Keratinocyte (primary cell): ENCODE measurements at regions not wholly inside any gene's neighbourhood (a gene's known extent, or its start where the extent isn't known, plus 50 kb on each side); places are given as distances from the start of the nearest gene placed in this dataset.

Experiments
- DNase-seq: peaks from one replicate; pipeline ENCODE4 v3.0.0-alpha.2; 2011; ENCODE audit warnings: low read depth, missing footprints, low spot score
- FAIRE-seq: peaks from 2 replicates; lab custom pipeline; 2011; peaks lifted over from hg19 to GRCh38; lab: Jason Lieb, UNC
- H2AFZ ChIP-seq: 2 replicates; pipeline ENCODE4 v1.6.0; 2012; ENCODE audit warnings: low read length, control low read depth, inconsistent platforms; ENCODE audit not compliant: control insufficient read depth
- H3K27ac ChIP-seq: 2 replicates; pipeline ENCODE4 v1.5.1; 2011; ENCODE audit warnings: low read length; ENCODE audit not compliant: control insufficient read depth, insufficient read depth
- H3K27me3 ChIP-seq: 3 replicates; pipeline ENCODE4 v1.6.0; 2011; ENCODE audit warnings: low read length; ENCODE audit not compliant: control insufficient read depth, insufficient read depth; ENCODE audit errors: extremely low read depth
- H3K36me3 ChIP-seq, 2 experiments: 2 replicates in 1 of 2; 3 replicates in 1 of 2; pipeline ENCODE4 v1.5.1; 2011; ENCODE audit warnings: low read length in 2 of 2, mild to moderate bottlenecking in 1 of 2; ENCODE audit not compliant: control insufficient read depth in 2 of 2, insufficient read depth in 2 of 2; ENCODE audit errors: extremely low read depth in 1 of 2
- H3K4me1 ChIP-seq: 3 replicates; pipeline ENCODE4 v1.5.1; 2011; ENCODE audit warnings: low read length; ENCODE audit not compliant: control insufficient read depth, insufficient read depth; ENCODE audit errors: extremely low read depth
- H3K4me2 ChIP-seq: 3 replicates; pipeline ENCODE4 v1.6.0; 2011; ENCODE audit warnings: low read depth, low read length; ENCODE audit not compliant: control insufficient read depth, insufficient read depth; ENCODE audit errors: extremely low read depth
- H3K4me3 ChIP-seq, 3 experiments: fragments of 200-600 bp in 1 of 3; sonication (generic) in 1 of 3; 2 replicates in 2 of 3; 3 replicates in 1 of 3; pipeline ENCODE4 v1.5.1; 2011 to 2016; ENCODE audit warnings: low read length in 3 of 3, mild to moderate bottlenecking in 3 of 3, control low read depth in 2 of 3, inconsistent platforms in 1 of 3, low read depth in 1 of 3, mixed read lengths in 1 of 3, mixed run types in 1 of 3, moderate library complexity in 1 of 3; ENCODE audit not compliant: control insufficient read depth in 2 of 3, insufficient read depth in 2 of 3; ENCODE audit errors: extremely low read depth in 1 of 3
- H3K79me2 ChIP-seq: 2 replicates; pipeline ENCODE4 v1.6.0; 2012; ENCODE audit warnings: low read length; ENCODE audit not compliant: control insufficient read depth, insufficient read depth
- H3K9ac ChIP-seq: 3 replicates; pipeline ENCODE4 v1.6.0; 2011; ENCODE audit warnings: low read length; ENCODE audit not compliant: control insufficient read depth, insufficient read depth; ENCODE audit errors: extremely low read depth
- H3K9me1 ChIP-seq: 3 replicates; pipeline ENCODE4 v1.6.0; 2011; ENCODE audit warnings: low read length; ENCODE audit not compliant: control insufficient read depth, insufficient read depth; ENCODE audit errors: extremely low read depth
- H3K9me3 ChIP-seq: 2 replicates; pipeline ENCODE4 v1.5.1; 2012; ENCODE audit warnings: low read depth, low read length; ENCODE audit not compliant: control insufficient read depth
- H4K20me1 ChIP-seq: 3 replicates; pipeline ENCODE4 v1.6.0; 2011; ENCODE audit warnings: low read length; ENCODE audit not compliant: control insufficient read depth, insufficient read depth; ENCODE audit errors: extremely low read depth
- CTCF ChIP-seq, 3 experiments: IDR thresholded peaks in 1 of 3; conservative IDR thresholded peaks in 1 of 3; optimal IDR thresholded peaks in 1 of 3; 2 replicates in 2 of 3; 3 replicates in 1 of 3; pipeline versions ENCODE3 to v1.5.1; 2011; ENCODE audit warnings: low read length in 3 of 3, mild to moderate bottlenecking in 3 of 3, moderate library complexity in 2 of 3, control low read depth in 1 of 3, inconsistent platforms in 1 of 3; ENCODE audit not compliant: insufficient read depth in 2 of 3; ENCODE audit errors: extremely low read depth in 1 of 3
- EZH2 ChIP-seq: IDR thresholded peaks from one replicate; pipeline ENCODE4 v1.6.1; 2012; ENCODE audit warnings: inconsistent platforms, mild to moderate bottlenecking, low read length, moderate library complexity
- dilution Hi-C: fragments of 300-500 bp; cut with MboI; formaldehyde crosslinking; loops from one replicate; pipeline ENCODE4 v1.7.0; 2020; ENCODE audit warnings: low sequenced_read_pairs; ENCODE audit not compliant: extremely low pct_ligation_motif_present

GRCh38 chr10:36256166-36256565, 614.1 kb upstream of the FZD8 start:
- dilution Hi-C loops, result no loop called here
- FAIRE-seq, result no peak

DNA sequence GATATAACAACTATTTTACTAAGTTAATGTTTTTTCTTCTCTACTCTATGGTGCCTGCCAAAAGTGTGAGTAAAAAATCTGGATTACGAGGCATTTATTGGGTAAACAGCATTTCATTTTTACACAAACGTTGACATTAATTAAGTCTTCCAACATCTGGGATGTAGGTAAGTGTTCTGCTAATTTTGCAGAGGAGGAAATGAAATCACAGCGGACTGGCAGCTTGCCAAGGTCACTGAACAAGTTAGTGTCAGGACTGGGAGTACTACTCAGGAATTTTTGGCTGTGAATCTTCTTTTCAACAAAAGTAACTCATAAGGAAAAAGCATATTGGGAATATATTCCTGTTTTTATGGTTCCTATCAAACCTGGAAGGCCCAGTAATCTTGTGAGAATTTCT, 612.1 kb upstream of the FZD8 start:
- H3K27me3 ChIP-seq, result no peaks in the 10 kb centered on the region
- no peak overlapping the region for H3K4me3 ChIP-seq
- peak; percentile 36 for FAIRE-seq
- no peaks in the 10 kb centered on the region for H3K79me2 ChIP-seq
- no peaks in the 10 kb centered on the region for H3K36me3 ChIP-seq
- no peak overlapping the region for H2AFZ ChIP-seq
- no peak overlapping the region for H3K9ac ChIP-seq
- TF ChIP-seq EZH2 (no peak), CTCF (optimal IDR thresholded peaks at IDR 0.05 in 1 of 3, IDR thresholded peaks at IDR 0.05 in 1 of 3, conservative IDR thresholded peaks at IDR 0.05 in 1 of 3; ENCODE audit: extremely low read depth in 1 of 3, insufficient read depth in 2 of 3, low read length in 3 of 3) (no peak)
- no peak overlapping the region for H3K4me2 ChIP-seq
- H4K20me1 ChIP-seq, result no peaks in the 10 kb centered on the region
- H3K9me1 ChIP-seq, result no peaks in the 10 kb centered on the region
- dilution Hi-C loops, result no loop called here
- DNase-seq, result peak; percentile 2
- no peaks in the 10 kb centered on the region for H3K4me1 ChIP-seq
- H3K27ac ChIP-seq, result no peak overlapping the region
- no peaks in the 10 kb centered on the region for H3K9me3 ChIP-seq

More at GRCh38 chr10:36256166-36256565, 614.1 kb upstream of the FZD8 start:
- no peaks in the 10 kb centered on the region for H3K27me3 ChIP-seq
- H3K79me2 ChIP-seq, result no peaks in the 10 kb centered on the region
- H3K27ac ChIP-seq, result no peak overlapping the region
- H3K9ac ChIP-seq, result no peak overlapping the region
- no peaks in the 10 kb centered on the region for H3K36me3 ChIP-seq
- no peak for DNase-seq
- H3K4me1 ChIP-seq, result no peaks in the 10 kb centered on the region
- no peaks in the 10 kb centered on the region for H3K9me1 ChIP-seq
- H2AFZ ChIP-seq, result no peak overlapping the region
- H3K4me3 ChIP-seq, result no peak overlapping the region
- H3K4me2 ChIP-seq, result no peak overlapping the region
- TF ChIP-seq CTCF (optimal IDR thresholded peaks at IDR 0.05 in 1 of 3, IDR thresholded peaks at IDR 0.05 in 1 of 3, conservative IDR thresholded peaks at IDR 0.05 in 1 of 3; ENCODE audit: extremely low read depth in 1 of 3, insufficient read depth in 2 of 3, low read length in 3 of 3), result no peak
- no peak for TF ChIP-seq EZH2
- no peaks in the 10 kb centered on the region for H4K20me1 ChIP-seq
- no peaks in the 10 kb centered on the region for H3K9me3 ChIP-seq
